DOHH2 (cell line): ENCODE measurements at regions not wholly inside any gene's neighbourhood (a gene's known extent, or its start where the extent isn't known, plus 50 kb on each side); places are given as distances from the start of the nearest gene placed in this dataset.

Source experiments
- H3F3A ChIP-seq: fragments of 200-600 bp; sonication (generic), shearing (Covaris generic); 2 replicates; pipeline ENCODE4 v1.6.0; 2016; ENCODE audit warnings: antibody characterized with exemption, mild to moderate bottlenecking; ENCODE audit not compliant: control insufficient read depth, insufficient read depth
- H3K27ac ChIP-seq: fragments of 200-600 bp; sonication (generic); 2 replicates; pipeline ENCODE4 v1.5.1; 2014; ENCODE audit warnings: low read depth, mild to moderate bottlenecking, low read length, moderate library complexity
- H3K27me3 ChIP-seq: fragments of 200-600 bp; sonication (generic); 2 replicates; pipeline ENCODE4 v1.6.1; 2014; ENCODE audit warnings: mild to moderate bottlenecking, low read length, mixed read lengths; ENCODE audit not compliant: control insufficient read depth
- H3K36me3 ChIP-seq: fragments of 200-600 bp; sonication (generic); 2 replicates; pipeline ENCODE4 v1.6.1; 2014; ENCODE audit warnings: mild to moderate bottlenecking, low read length, moderate library complexity, mixed read lengths; ENCODE audit not compliant: control insufficient read depth
- H3K4me1 ChIP-seq: fragments of 200-600 bp; sonication (generic); 2 replicates; pipeline ENCODE4 v1.6.1; 2014; ENCODE audit warnings: mild to moderate bottlenecking, low read length, mixed read lengths; ENCODE audit not compliant: control insufficient read depth
- H3K4me2 ChIP-seq: fragments of 200-600 bp; sonication (generic); 2 replicates; pipeline ENCODE4 v1.6.0; 2014; ENCODE audit warnings: mild to moderate bottlenecking, low read length, moderate library complexity
- H3K4me3 ChIP-seq: fragments of 200-600 bp; sonication (generic); 2 replicates; pipeline ENCODE4 v1.5.1; 2014; ENCODE audit warnings: mild to moderate bottlenecking, low read length, mixed read lengths
- H3K79me2 ChIP-seq: fragments of 200-600 bp; sonication (generic); 2 replicates; pipeline ENCODE4 v1.6.1; 2014; ENCODE audit warnings: mild to moderate bottlenecking, low read length, mixed read lengths; ENCODE audit not compliant: control insufficient read depth
- H3K9me2 ChIP-seq: fragments of 200-600 bp; sonication (generic); replicated peaks from 2 replicates; pipeline ENCODE4 v1.6.1; 2014; ENCODE audit warnings: mild to moderate bottlenecking, low read length, mixed read lengths; ENCODE audit not compliant: control insufficient read depth
- H3K9me3 ChIP-seq: fragments of 200-600 bp; sonication (generic); 2 replicates; pipeline ENCODE4 v1.6.1; 2014; ENCODE audit warnings: antibody characterized with exemption, low read length, mixed read lengths; ENCODE audit not compliant: control insufficient read depth, insufficient read depth
- H4K20me1 ChIP-seq: fragments of 200-600 bp; sonication (generic); 2 replicates; pipeline ENCODE4 v1.6.0; 2014; ENCODE audit warnings: low read depth, mild to moderate bottlenecking, antibody characterized with exemption, low read length, moderate library complexity; ENCODE audit not compliant: control insufficient read depth, insufficient read depth
- CTCF ChIP-seq: fragments of 200-600 bp; sonication (generic); IDR thresholded peaks from one replicate; pipeline ENCODE4 v1.5.1; 2014; ENCODE audit warnings: antibody characterized with exemption, mild to moderate bottlenecking, low read depth, low read length; ENCODE audit not compliant: poor library complexity, severe bottlenecking
- EZH2phosphoT487 ChIP-seq: fragments of 200-600 bp; sonication (generic); IDR thresholded peaks from 2 replicates; pipeline ENCODE4 v1.6.1; 2017; ENCODE audit warnings: borderline replicate concordance, mild to moderate bottlenecking, antibody characterized with exemption, low read length, moderate library complexity, mixed read lengths

- H3K9me3 ChIP-seq, result no peaks in the 10 kb centered on the region
- no peaks in the 10 kb centered on the region for H3K27me3 ChIP-seq
- H3F3A ChIP-seq, result no peaks in the 10 kb centered on the region
- no peak overlapping the region for H3K27ac ChIP-seq
- no peaks in the 10 kb centered on the region for H4K20me1 ChIP-seq
- H3K4me3 ChIP-seq, result no peak overlapping the region
- no peaks in the 10 kb centered on the region for H3K4me1 ChIP-seq
- TF ChIP-seq EZH2phosphoT487 (no peak), CTCF (no peak)
- no peaks in the 10 kb centered on the region for H3K9me2 ChIP-seq
- H3K79me2 ChIP-seq, result no peaks in the 10 kb centered on the region
- H3K4me2 ChIP-seq, result no peak overlapping the region
- no peaks in the 10 kb centered on the region for H3K36me3 ChIP-seq
Measured at GRCh38 chr3:162541923-162542322, 1045.3 kb downstream of the OTOL1 start.

GRCh38 chr3:162544246-162544645, 1047.6 kb downstream of the OTOL1 start:
- H4K20me1 ChIP-seq, result no peaks in the 10 kb centered on the region
- H3K4me2 ChIP-seq, result no peak overlapping the region
- H3K9me2 ChIP-seq, result no peaks in the 10 kb centered on the region
- no peaks in the 10 kb centered on the region for H3K79me2 ChIP-seq
- no peaks in the 10 kb centered on the region for H3K27me3 ChIP-seq
- no peak overlapping the region for H3K27ac ChIP-seq
- no peak overlapping the region for H3K4me3 ChIP-seq
- no peaks in the 10 kb centered on the region for H3F3A ChIP-seq
- no peaks in the 10 kb centered on the region for H3K36me3 ChIP-seq
- H3K9me3 ChIP-seq, result no peaks in the 10 kb centered on the region
- TF ChIP-seq EZH2phosphoT487 (no peak), CTCF (no peak)
- no peaks in the 10 kb centered on the region for H3K4me1 ChIP-seq

GRCh38 chr3:162546910-162547309, 1050.3 kb downstream of the OTOL1 start:
- H3F3A ChIP-seq, result no peaks in the 10 kb centered on the region
- H3K79me2 ChIP-seq, result no peaks in the 10 kb centered on the region
- no peaks in the 10 kb centered on the region for H4K20me1 ChIP-seq
- no peaks in the 10 kb centered on the region for H3K4me1 ChIP-seq
- H3K4me3 ChIP-seq, result no peak overlapping the region
- no peak for TF ChIP-seq CTCF
- TF ChIP-seq EZH2phosphoT487, result no peak
- no peak overlapping the region for H3K4me2 ChIP-seq
- H3K9me2 ChIP-seq, result no peaks in the 10 kb centered on the region
- H3K36me3 ChIP-seq, result no peaks in the 10 kb centered on the region
- H3K9me3 ChIP-seq, result no peaks in the 10 kb centered on the region
- H3K27ac ChIP-seq, result no peak overlapping the region
- no peaks in the 10 kb centered on the region for H3K27me3 ChIP-seq

GRCh38 chr3:162547321-162547720, 1050.7 kb downstream of the OTOL1 start:
- no peaks in the 10 kb centered on the region for H3K79me2 ChIP-seq
- no peak overlapping the region for H3K27ac ChIP-seq
- H3K4me2 ChIP-seq, result no peak overlapping the region
- TF ChIP-seq EZH2phosphoT487 (no peak), CTCF (no peak)
- no peaks in the 10 kb centered on the region for H3K9me3 ChIP-seq
- no peaks in the 10 kb centered on the region for H3K36me3 ChIP-seq
- H3F3A ChIP-seq, result no peaks in the 10 kb centered on the region
- H3K9me2 ChIP-seq, result no peaks in the 10 kb centered on the region
- no peaks in the 10 kb centered on the region for H3K4me1 ChIP-seq
- H4K20me1 ChIP-seq, result no peaks in the 10 kb centered on the region
- no peaks in the 10 kb centered on the region for H3K27me3 ChIP-seq
- no peak overlapping the region for H3K4me3 ChIP-seq
